ENCODE measurements at regions not wholly inside any gene's neighbourhood (a gene's known extent, or its start where the extent isn't known, plus 50 kb on each side); places are given as distances from the start of the nearest gene placed in this dataset.

DNA sequence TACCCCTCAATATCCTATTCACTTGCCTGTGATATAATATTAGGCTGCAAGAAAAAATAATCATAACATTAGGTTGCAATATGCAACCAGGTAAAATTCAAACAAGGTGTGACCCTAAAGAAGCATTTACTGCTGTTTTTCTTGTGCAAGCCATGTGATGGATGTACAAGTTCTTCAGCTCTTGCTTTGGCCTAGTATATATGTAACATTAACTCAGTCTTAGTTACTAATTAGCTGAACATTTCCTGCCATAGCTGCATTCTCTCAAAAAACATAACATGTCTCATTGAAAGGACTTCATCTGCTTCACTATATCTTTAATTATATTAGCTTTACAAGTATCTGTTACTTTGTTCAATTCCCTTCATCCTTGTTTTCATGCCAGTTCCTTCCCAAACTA is 406.8 kb upstream of the HTR2A start:
- no peaks in the 10 kb centered on the region for H3K36me3 Mint-ChIP-seq (ENCODE audit: low read depth)
- no peaks in the 10 kb centered on the region for H3K4me1 Mint-ChIP-seq
- no peak overlapping the region for H3K4me3 Mint-ChIP-seq
- H3K9me3 Mint-ChIP-seq: no peaks in the 10 kb centered on the region
- TF ChIP-seq, protein P1, sequence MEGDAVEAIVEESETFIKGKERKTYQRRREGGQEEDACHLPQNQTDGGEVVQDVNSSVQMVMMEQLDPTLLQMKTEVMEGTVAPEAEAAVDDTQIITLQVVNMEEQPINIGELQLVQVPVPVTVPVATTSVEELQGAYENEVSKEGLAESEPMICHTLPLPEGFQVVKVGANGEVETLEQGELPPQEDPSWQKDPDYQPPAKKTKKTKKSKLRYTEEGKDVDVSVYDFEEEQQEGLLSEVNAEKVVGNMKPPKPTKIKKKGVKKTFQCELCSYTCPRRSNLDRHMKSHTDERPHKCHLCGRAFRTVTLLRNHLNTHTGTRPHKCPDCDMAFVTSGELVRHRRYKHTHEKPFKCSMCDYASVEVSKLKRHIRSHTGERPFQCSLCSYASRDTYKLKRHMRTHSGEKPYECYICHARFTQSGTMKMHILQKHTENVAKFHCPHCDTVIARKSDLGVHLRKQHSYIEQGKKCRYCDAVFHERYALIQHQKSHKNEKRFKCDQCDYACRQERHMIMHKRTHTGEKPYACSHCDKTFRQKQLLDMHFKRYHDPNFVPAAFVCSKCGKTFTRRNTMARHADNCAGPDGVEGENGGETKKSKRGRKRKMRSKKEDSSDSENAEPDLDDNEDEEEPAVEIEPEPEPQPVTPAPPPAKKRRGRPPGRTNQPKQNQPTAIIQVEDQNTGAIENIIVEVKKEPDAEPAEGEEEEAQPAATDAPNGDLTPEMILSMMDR (conservative IDR thresholded peaks at IDR 0.05): no peak
- no peak overlapping the region for H3K27ac Mint-ChIP-seq (ENCODE audit: unreplicated experiment)
- DNase-seq (ENCODE audit: low read depth, low spot score): no peak
- no peaks in the 10 kb centered on the region for H3K27me3 Mint-ChIP-seq (ENCODE audit: low read depth)

DNA sequence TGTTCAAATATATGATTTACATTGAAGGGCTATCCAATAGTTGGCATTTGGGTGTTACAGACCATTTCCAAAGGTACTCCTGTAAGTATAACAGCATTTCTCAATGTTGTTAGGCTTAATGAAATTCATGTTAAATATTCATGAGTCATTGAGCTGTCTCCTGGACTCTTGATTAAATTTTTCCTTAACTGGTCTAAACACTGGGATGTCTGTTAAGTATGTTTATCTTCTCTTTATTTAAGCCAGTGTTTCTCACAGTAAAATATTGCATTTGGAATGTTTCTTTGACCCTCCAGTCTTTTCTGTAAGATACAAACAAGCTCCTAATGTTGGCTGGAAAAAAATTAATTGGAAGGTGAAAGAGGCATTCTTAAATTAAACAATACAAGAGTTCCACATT is 402.5 kb upstream of the HTR2A start:
- no peak overlapping the region for H3K27ac Mint-ChIP-seq (ENCODE audit: unreplicated experiment)
- H3K9me3 Mint-ChIP-seq: peaks cover 9% of the 10 kb centered on the region
- H3K36me3 Mint-ChIP-seq (ENCODE audit: low read depth): no peaks in the 10 kb centered on the region
- TF ChIP-seq, protein P1 (conservative IDR thresholded peaks at IDR 0.05): no peak
- H3K4me1 Mint-ChIP-seq: no peaks in the 10 kb centered on the region
- DNase-seq (ENCODE audit: low read depth, low spot score): no peak
- no peaks in the 10 kb centered on the region for H3K27me3 Mint-ChIP-seq (ENCODE audit: low read depth)
- H3K4me3 Mint-ChIP-seq: no peak overlapping the region

DNA sequence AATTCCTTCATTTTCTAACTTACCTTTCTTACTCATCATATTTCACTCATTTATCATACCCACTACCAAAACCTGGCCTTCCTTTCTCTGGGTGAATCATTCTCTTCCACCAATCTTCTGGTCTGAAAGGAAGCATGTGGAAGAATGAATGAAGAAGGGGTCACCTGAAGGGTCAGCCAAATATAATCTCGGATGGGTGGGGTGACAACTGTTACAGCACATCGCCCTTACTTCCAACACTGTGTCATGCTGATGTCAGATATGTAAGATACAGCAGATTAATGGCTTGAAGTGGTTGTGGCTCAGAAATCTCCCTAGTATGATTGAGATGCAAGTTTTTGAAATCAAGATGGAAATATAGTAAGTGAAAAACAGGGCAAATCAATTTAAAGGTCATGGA is 401.7 kb upstream of the HTR2A start:
- Mint-ChIP-seq H3K4me1 (no peaks in the 10 kb centered on the region), H3K27me3 (ENCODE audit: low read depth) (no peaks in the 10 kb centered on the region), H3K36me3 (ENCODE audit: low read depth) (no peaks in the 10 kb centered on the region), H3K9me3 (peaks cover 13% of the 10 kb centered on the region), H3K27ac (ENCODE audit: unreplicated experiment) (no peak overlapping the region), H3K4me3 (no peak overlapping the region)
- TF ChIP-seq, protein P1 (conservative IDR thresholded peaks at IDR 0.05): no peak
- DNase-seq (ENCODE audit: low read depth, low spot score): no peak

DNA sequence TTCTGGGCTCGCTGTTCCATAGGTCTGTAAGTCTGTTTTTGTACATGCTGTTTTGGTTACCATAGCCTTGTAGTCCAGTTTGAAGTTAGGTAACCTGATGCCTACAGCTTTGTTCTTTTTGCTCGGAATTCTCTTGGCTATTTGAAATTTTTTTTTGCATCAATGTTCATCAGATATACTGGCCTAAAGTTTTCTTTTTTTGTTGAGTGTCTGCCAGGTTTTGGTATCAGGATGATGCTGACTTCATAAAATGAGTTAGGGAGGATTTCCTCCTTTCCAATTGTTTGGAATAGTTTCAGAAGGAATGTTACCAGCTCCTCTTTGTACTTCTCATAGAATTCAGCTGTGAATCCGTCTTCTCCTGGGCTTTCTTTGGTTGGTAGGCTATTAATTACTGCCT is 397.8 kb upstream of the HTR2A start:
- no peak overlapping the region for H3K27ac Mint-ChIP-seq (ENCODE audit: unreplicated experiment)
- H3K36me3 Mint-ChIP-seq (ENCODE audit: low read depth): no peaks in the 10 kb centered on the region
- DNase-seq (ENCODE audit: low read depth, low spot score): no peak
- H3K27me3 Mint-ChIP-seq (ENCODE audit: low read depth): no peaks in the 10 kb centered on the region
- no peaks in the 10 kb centered on the region for H3K4me1 Mint-ChIP-seq
- peaks cover 13% of the 10 kb centered on the region for H3K9me3 Mint-ChIP-seq
- TF ChIP-seq, protein P1 (conservative IDR thresholded peaks at IDR 0.05): no peak
- H3K4me3 Mint-ChIP-seq: no peak overlapping the region

DNA sequence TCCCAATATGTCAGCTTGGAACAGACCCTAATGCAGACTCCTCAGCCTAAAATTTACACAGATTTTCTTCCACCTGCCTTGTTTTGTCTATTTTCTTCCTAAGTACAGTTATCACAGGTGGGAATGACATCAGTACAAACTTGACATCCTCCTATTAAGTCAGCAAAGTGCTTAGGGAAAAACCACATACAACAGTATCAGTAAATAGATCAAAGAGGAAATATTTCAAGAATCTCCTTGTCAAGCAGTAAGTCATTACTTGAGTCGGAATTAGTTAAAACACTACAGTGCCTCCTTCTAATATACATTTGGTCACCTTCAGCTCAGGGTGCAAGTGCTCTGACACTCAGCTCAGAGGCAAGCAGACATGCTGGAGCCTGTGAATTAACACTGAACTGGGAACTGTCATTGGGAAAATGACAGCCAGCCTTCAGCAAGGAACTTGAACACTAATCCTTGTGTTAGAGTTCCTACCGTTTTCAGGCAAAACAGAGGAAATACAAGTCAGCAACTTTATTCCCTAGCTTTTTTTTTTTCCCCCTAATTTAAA is 394.3 kb upstream of the HTR2A start:
- no peaks in the 10 kb centered on the region for H3K4me1 Mint-ChIP-seq
- TF ChIP-seq, protein P1 (conservative IDR thresholded peaks at IDR 0.05): no peak
- H3K36me3 Mint-ChIP-seq (ENCODE audit: low read depth): no peaks in the 10 kb centered on the region
- H3K27ac Mint-ChIP-seq (ENCODE audit: unreplicated experiment): no peak overlapping the region
- no peak overlapping the region for H3K4me3 Mint-ChIP-seq
- no peak for DNase-seq (ENCODE audit: low read depth, low spot score)
- H3K9me3 Mint-ChIP-seq: peaks cover 12% of the 10 kb centered on the region
- H3K27me3 Mint-ChIP-seq (ENCODE audit: low read depth): no peaks in the 10 kb centered on the region

DNA sequence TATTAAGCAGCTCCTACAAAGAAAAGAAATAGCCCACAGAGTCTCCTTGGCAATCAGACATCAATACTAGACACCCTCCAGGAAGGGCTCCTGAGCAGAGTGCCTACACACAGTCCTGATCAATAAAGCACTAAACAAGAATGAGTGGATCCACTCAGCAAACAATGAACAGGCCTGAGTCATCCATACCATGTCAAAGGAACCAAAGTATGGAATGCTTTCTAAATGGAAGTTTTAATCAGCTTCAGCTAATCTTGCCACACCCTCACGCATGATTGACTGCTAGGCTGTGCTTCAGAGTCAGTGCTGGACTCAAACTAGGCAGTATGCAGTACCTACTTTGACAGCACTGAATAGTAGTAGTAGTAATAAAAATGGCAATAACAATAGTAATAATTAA is 392.7 kb upstream of the HTR2A start:
- TF ChIP-seq, protein P1 (conservative IDR thresholded peaks at IDR 0.05): no peak
- no peak for DNase-seq (ENCODE audit: low read depth, low spot score)
- H3K27ac Mint-ChIP-seq (ENCODE audit: unreplicated experiment): no peak overlapping the region

More for the DNA sequence above, 392.7 kb upstream of the HTR2A start:
- Mint-ChIP-seq H3K9me3 (peaks cover 6% of the 10 kb centered on the region), H3K4me3 (no peak overlapping the region), H3K27me3 (ENCODE audit: low read depth) (no peaks in the 10 kb centered on the region), H3K36me3 (ENCODE audit: low read depth) (no peaks in the 10 kb centered on the region), H3K4me1 (no peaks in the 10 kb centered on the region)

Measured in neural crest cell (in vitro differentiated cells).